AG04450 (cell line): ENCODE measurements at regions not wholly inside any gene's neighbourhood (a gene's known extent, or its start where the extent isn't known, plus 50 kb on each side); places are given as distances from the start of the nearest gene placed in this dataset.

ENCODE experiments used
- CTCF ChIA-PET: fragments of 300-600, 350-600 bp; formaldehyde crosslinking; extraction: SDS; loops from one replicate; lab custom pipeline; 2022; ENCODE audit warnings: antibody characterized with exemption, inconsistent platforms; lab: Charles Lee
- POLR2A ChIA-PET: fragments of 350-600 bp; formaldehyde crosslinking; extraction: SDS; loops from one replicate; lab custom pipeline; 2021; ENCODE audit warnings: antibody characterized with exemption, inconsistent platforms; lab: Yijun Ruan, JAX
- DNase-seq: peaks from one replicate; pipeline ENCODE4 v3.0.0-alpha.2; 2011; ENCODE audit warnings: low read depth, low spot score
- H3K27ac ChIP-seq: one replicate; pipeline ENCODE4 v1.5.1; 2012; ENCODE audit warnings: low read depth, low read length, control low read depth
- H3K27me3 ChIP-seq: one replicate; pipeline ENCODE4 v1.6.0; 2012; ENCODE audit warnings: low read length; ENCODE audit not compliant: control insufficient read depth, insufficient read depth
- H3K4me3 ChIP-seq: 2 replicates; pipeline ENCODE4 v1.5.1; 2011; ENCODE audit warnings: mild to moderate bottlenecking, low read depth, low read length, control low read depth
- H3K9me3 ChIP-seq: 2 replicates; pipeline ENCODE4 v1.5.1; 2012; ENCODE audit warnings: low read length; ENCODE audit not compliant: control insufficient read depth, insufficient read depth
- CTCF ChIP-seq: IDR thresholded peaks from 2 replicates; pipeline ENCODE4 v1.5.1; 2011; ENCODE audit warnings: low read depth, low read length, control low read depth, inconsistent platforms

- no peaks in the 10 kb centered on the region for H3K9me3 ChIP-seq
- no peaks in the 10 kb centered on the region for H3K27me3 ChIP-seq
- H3K4me3 ChIP-seq = no peak overlapping the region
- no peak for DNase-seq
- TF ChIP-seq CTCF = no peak
- POLR2A ChIA-PET = no interaction called here
- H3K27ac ChIP-seq = no peak overlapping the region
- CTCF ChIA-PET = interaction anchor here (1.6 kb wide), 1 partner anchor 118 kb away, joined by 6 read pairs; no protein-coding TSS in a partner anchor
These were observed 385.6 kb upstream of the PKN2 start for GRCh38 chr1:88298506-88298905.

GRCh38 chr1:88300752-88301263, 383.3 kb upstream of the PKN2 start:
- H3K27me3 ChIP-seq = no peaks in the 10 kb centered on the region
- TF ChIP-seq CTCF = no peak
- ChIA-PET POLR2A (no interaction called here), CTCF (interaction anchor here (4.6 kb wide), 1 partner anchor 121 kb away, joined by 52 read pairs; no protein-coding TSS in a partner anchor)
- DNase-seq = no peak
- no peaks in the 10 kb centered on the region for H3K9me3 ChIP-seq
- no peak overlapping the region for H3K4me3 ChIP-seq
- H3K27ac ChIP-seq = no peak overlapping the region

- no peaks in the 10 kb centered on the region for H3K9me3 ChIP-seq
- TF ChIP-seq CTCF = peak; percentile 66
- H3K27ac ChIP-seq = no peak overlapping the region
- H3K4me3 ChIP-seq = no peak overlapping the region
- CTCF ChIA-PET = interaction anchor here (0.6 to 4.6 kb wide), 10 partner anchors 13 to 1172 kb away, joined by 3 to 52 read pairs (median 6); no protein-coding TSS in a partner anchor
- POLR2A ChIA-PET = no interaction called here
- no peaks in the 10 kb centered on the region for H3K27me3 ChIP-seq
- peak; percentile 24 for DNase-seq
These were observed 381.1 kb upstream of the PKN2 start for GRCh38 chr1:88302843-88303486.

- no peaks in the 10 kb centered on the region for H3K9me3 ChIP-seq
- no peak overlapping the region for H3K27ac ChIP-seq
- DNase-seq = no peak
- H3K4me3 ChIP-seq = no peak overlapping the region
- ChIA-PET POLR2A (no interaction called here), CTCF (no interaction called here)
- no peak for TF ChIP-seq CTCF
- no peaks in the 10 kb centered on the region for H3K27me3 ChIP-seq
These were observed 372.8 kb upstream of the PKN2 start for GRCh38 chr1:88311265-88311664.

- CTCF ChIA-PET = no interaction called here
- H3K9me3 ChIP-seq = no peaks in the 10 kb centered on the region
- POLR2A ChIA-PET = no interaction called here
- TF ChIP-seq CTCF = no peak
- H3K27me3 ChIP-seq = no peaks in the 10 kb centered on the region
- no peak for DNase-seq
- no peak overlapping the region for H3K27ac ChIP-seq
- H3K4me3 ChIP-seq = no peak overlapping the region
These were observed 372.2 kb upstream of the PKN2 start for GRCh38 chr1:88311907-88312306.
